IPS-15b (cell line): ENCODE measurements at regions not wholly inside any gene's neighbourhood (a gene's known extent, or its start where the extent isn't known, plus 50 kb on each side); places are given as distances from the start of the nearest gene placed in this dataset.

ENCODE experiments used
- H3K27me3 ChIP-seq: one replicate; pipeline ENCODE4 v1.6.1; 2013; ENCODE audit warnings: low read length; ENCODE audit not compliant: control insufficient read depth, insufficient read depth
- H3K36me3 ChIP-seq: one replicate; pipeline ENCODE4 v1.6.1; 2013; ENCODE audit warnings: low read length; ENCODE audit not compliant: control insufficient read depth, insufficient read depth
- H3K4me1 ChIP-seq: one replicate; pipeline ENCODE4 v1.6.1; 2013; ENCODE audit warnings: mild to moderate bottlenecking, low read length; ENCODE audit not compliant: control insufficient read depth, insufficient read depth
- H3K4me3 ChIP-seq: one replicate; pipeline ENCODE4 v1.5.1; 2013; ENCODE audit warnings: low read depth, low read length
- H3K9ac ChIP-seq: one replicate; pipeline ENCODE4 v1.6.1; 2013; ENCODE audit warnings: low read depth, mild to moderate bottlenecking, low read length
- H3K9me3 ChIP-seq: one replicate; pipeline ENCODE4 v1.6.1; 2013; ENCODE audit warnings: mild to moderate bottlenecking, low read length; ENCODE audit not compliant: control insufficient read depth, insufficient read depth

DNA sequence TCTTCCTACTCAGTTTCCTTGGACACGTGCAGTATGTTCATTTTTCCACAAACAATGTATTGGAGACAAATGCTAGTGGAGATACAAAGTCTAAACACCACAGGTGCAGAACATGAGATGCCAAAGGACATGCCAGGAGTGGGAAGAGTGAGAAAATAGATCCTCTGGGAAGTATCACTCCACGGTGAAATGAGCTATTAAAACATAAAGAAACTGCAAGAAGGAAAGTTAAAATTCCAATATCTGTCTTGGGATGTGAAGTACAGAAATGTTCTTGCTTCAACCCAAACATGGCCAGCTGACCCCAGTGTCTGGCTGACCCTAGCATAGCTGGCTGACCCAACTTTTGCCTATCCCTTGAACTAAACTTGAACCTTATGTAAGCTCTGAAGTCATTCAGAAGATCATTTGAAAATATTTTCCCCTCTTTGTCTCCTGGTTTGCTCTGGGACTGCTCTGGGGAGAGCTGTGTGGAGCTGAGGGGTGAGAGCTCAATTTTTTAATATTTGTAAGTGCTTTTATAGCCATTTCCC, 59.5 kb downstream of the FZD1 start:
- H3K36me3 ChIP-seq, result no peaks in the 10 kb centered on the region
- H3K4me1 ChIP-seq, result no peaks in the 10 kb centered on the region
- no peak overlapping the region for H3K9ac ChIP-seq
- no peak overlapping the region for H3K4me3 ChIP-seq
- no peaks in the 10 kb centered on the region for H3K9me3 ChIP-seq
- no peaks in the 10 kb centered on the region for H3K27me3 ChIP-seq

DNA sequence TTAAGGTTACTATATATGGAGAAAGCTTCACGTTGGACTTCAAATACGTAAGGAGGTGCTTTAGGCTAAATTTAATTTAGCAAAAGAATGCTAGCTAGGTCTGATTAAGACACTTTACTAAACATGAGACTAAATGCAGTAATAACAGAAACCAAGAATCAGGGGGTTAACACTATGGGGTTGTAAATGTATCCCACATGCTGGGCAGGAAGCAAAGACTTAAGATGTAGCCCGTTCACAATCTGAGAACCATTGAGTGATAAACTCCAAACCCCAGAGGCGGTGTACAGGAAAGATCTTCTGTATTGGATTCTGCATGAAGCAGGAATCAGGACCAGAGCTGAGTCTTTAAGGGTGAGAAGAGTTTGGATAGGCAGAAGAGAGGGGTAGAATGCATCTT, 60.4 kb downstream of the FZD1 start:
- no peaks in the 10 kb centered on the region for H3K4me1 ChIP-seq
- no peaks in the 10 kb centered on the region for H3K9me3 ChIP-seq
- H3K4me3 ChIP-seq, result no peak overlapping the region
- no peak overlapping the region for H3K9ac ChIP-seq
- no peaks in the 10 kb centered on the region for H3K27me3 ChIP-seq
- H3K36me3 ChIP-seq, result no peaks in the 10 kb centered on the region

DNA sequence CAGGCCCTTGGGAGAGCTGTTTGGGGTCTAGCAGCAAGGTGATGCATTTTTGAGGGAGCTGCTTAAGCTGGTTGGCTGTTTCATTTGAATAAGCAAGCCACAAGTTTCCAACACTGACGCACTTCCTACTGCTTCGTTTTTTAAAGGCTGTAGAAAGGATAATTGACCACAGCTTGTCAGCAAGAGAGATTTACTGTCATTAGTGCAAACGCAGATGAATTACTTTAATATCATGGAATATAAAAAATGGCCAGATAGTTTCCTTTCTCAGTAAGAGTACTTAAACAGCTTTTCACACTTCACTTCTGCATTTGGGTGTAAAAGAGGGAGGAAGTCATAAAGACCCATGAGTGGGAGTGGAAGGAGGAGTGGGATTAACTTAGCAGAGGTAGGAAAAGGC, 61.5 kb downstream of the FZD1 start:
- no peaks in the 10 kb centered on the region for H3K36me3 ChIP-seq
- no peaks in the 10 kb centered on the region for H3K27me3 ChIP-seq
- no peak overlapping the region for H3K9ac ChIP-seq
- no peak overlapping the region for H3K4me3 ChIP-seq
- no peaks in the 10 kb centered on the region for H3K4me1 ChIP-seq
- no peaks in the 10 kb centered on the region for H3K9me3 ChIP-seq

DNA sequence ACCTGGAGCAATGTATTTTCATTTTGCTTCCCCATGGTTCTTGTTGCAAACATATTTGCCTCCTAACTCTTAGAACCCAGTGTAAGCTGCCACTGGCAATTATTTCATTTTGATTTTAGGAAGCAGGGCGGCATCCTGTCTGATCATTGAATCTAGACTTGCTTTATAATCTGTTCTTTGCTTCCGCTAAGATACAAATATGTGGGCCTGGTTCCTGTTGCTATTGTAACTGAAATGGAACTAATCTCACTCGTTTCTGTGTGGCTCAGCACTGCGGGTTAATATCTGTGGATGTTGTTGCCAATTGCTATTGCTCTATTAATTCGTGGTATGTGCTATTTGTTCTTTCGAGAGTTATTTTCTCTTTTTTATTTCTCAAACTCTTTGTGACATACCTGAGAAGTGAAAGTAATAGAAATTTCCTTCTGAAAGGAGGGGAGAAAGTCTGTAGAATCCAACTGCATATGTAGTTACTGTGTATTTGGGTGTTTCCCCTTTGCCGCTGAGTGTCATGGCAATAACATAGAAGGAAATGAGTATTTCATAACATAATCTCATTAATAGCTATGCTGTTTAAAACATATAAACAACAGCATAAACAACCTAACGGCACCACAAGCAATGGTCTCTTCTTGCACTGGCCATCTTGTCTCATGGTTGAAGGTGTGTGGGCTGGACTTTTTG, 62.4 kb downstream of the FZD1 start:
- no peaks in the 10 kb centered on the region for H3K27me3 ChIP-seq
- H3K36me3 ChIP-seq, result no peaks in the 10 kb centered on the region
- H3K4me1 ChIP-seq, result no peaks in the 10 kb centered on the region
- no peaks in the 10 kb centered on the region for H3K9me3 ChIP-seq
- no peak overlapping the region for H3K4me3 ChIP-seq
- H3K9ac ChIP-seq, result no peak overlapping the region

DNA sequence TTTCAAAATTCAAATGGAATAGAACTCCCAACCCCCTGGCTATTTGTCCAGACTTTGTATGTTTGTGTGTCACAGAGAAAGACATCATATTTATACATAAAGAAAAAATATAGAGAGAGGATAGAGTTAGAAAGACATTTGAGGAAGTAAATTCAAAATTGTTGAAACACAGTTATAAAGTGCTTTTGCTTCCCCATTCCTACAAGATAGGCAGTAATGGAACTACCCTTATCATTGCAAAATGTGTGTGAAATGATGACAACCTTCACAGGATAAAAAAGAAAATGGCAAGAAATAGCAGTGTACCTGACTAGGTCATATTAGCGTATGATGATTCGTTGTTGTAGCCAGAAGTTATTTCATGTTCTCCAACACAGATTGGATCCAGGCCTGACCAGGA, 63.1 kb downstream of the FZD1 start:
- H3K27me3 ChIP-seq, result no peaks in the 10 kb centered on the region
- no peaks in the 10 kb centered on the region for H3K9me3 ChIP-seq
- H3K9ac ChIP-seq, result no peak overlapping the region
- no peaks in the 10 kb centered on the region for H3K4me1 ChIP-seq
- H3K4me3 ChIP-seq, result no peak overlapping the region
- H3K36me3 ChIP-seq, result no peaks in the 10 kb centered on the region

DNA sequence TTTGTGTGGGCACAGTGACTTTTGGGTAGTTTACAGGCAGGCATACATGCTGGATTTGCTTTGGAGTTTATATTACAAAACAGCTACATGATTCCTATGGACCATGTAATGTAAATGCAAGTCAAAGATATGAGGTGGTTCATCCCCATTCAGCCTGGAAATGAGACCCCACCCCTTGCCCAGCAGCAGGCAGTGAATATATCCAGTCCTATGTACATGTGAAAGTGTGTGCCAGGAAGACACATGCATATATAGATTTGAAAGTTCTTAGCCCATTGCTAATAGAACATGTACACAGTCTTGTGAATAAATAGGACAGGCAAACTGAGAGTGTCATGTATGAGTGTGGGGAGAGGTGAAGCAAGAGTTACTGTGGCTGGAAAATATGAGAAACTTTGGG, 65.3 kb downstream of the FZD1 start:
- no peaks in the 10 kb centered on the region for H3K36me3 ChIP-seq
- no peaks in the 10 kb centered on the region for H3K4me1 ChIP-seq
- H3K27me3 ChIP-seq, result no peaks in the 10 kb centered on the region
- no peak overlapping the region for H3K9ac ChIP-seq
- H3K9me3 ChIP-seq, result no peaks in the 10 kb centered on the region
- H3K4me3 ChIP-seq, result no peak overlapping the region

DNA sequence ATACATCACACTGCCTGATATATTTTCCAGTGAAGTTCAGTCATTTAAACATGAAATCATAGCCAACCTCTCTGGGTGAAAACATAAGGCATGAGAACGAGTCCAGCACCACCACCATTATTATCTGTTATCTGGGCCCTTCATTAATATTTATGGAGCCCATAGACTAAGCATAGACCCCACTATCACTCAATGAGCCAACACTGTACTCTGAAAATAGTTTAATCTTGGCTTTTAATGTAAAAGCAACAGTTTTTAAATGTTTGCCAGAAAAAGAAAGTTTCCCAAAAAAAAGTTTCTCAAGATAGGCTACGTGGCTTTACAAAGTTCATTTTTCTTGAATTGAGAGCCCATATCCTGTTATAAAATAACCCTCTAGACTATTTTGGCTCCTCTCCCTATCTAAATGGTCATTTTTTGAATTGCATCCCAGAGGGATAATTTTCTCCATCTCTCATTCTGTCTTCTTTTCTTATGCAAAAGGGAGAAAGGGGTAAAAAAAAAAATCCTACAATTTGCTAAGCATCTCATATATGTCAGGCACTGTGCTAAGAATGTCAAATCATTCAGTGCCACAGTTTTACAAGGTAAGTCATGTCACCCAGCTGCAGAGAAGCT, 66.1 kb downstream of the FZD1 start:
- H3K4me1 ChIP-seq, result no peaks in the 10 kb centered on the region
- no peak overlapping the region for H3K4me3 ChIP-seq
- no peaks in the 10 kb centered on the region for H3K9me3 ChIP-seq
- no peaks in the 10 kb centered on the region for H3K27me3 ChIP-seq
- H3K36me3 ChIP-seq, result no peaks in the 10 kb centered on the region
- no peak overlapping the region for H3K9ac ChIP-seq

DNA sequence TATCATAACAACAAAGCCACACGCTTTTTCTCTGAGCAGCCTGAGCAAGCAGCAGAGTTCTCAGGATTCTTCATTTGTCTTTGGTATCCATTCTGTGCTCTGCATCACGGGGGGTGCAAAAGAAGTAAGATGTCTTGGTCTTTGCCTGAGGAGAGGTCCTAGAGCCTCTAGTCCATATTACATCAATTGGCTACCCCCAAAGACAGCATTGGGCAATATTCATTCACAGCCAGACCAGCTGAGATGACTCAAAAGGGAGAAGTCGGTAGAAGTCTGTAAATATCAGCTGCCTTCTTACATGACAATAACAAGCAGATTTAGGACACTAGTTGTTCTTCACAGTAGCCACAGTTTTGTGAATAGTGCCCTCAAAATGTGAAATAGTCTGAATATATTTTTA, 66.6 kb downstream of the FZD1 start:
- Histone ChIP-seq H3K4me1 (no peaks in the 10 kb centered on the region), H3K36me3 (no peaks in the 10 kb centered on the region), H3K4me3 (no peak overlapping the region), H3K9me3 (no peaks in the 10 kb centered on the region), H3K27me3 (no peaks in the 10 kb centered on the region), H3K9ac (no peak overlapping the region)

DNA sequence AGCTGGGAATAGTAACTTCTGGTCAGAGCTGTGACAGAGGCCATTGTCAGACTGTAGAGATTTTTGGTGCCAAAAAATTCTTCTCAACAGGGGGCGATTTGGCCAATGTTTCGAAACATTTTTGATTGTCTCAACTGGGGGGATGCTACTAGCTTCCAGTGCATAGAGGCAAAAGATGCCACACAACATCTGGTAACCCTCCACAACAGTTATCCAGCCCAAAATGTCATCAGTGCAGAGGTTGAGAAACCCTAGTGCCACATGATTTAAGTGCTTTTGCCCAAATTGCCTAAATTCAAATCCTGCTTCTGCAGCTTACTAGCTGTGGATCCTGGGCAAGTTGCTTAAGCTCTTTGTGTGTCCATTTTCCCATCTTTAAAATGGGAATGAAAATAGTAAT, 71.9 kb downstream of the FZD1 start:
- Histone ChIP-seq H3K4me1 (no peaks in the 10 kb centered on the region), H3K36me3 (no peaks in the 10 kb centered on the region), H3K4me3 (no peak overlapping the region), H3K27me3 (no peaks in the 10 kb centered on the region), H3K9ac (no peak overlapping the region), H3K9me3 (no peaks in the 10 kb centered on the region)

DNA sequence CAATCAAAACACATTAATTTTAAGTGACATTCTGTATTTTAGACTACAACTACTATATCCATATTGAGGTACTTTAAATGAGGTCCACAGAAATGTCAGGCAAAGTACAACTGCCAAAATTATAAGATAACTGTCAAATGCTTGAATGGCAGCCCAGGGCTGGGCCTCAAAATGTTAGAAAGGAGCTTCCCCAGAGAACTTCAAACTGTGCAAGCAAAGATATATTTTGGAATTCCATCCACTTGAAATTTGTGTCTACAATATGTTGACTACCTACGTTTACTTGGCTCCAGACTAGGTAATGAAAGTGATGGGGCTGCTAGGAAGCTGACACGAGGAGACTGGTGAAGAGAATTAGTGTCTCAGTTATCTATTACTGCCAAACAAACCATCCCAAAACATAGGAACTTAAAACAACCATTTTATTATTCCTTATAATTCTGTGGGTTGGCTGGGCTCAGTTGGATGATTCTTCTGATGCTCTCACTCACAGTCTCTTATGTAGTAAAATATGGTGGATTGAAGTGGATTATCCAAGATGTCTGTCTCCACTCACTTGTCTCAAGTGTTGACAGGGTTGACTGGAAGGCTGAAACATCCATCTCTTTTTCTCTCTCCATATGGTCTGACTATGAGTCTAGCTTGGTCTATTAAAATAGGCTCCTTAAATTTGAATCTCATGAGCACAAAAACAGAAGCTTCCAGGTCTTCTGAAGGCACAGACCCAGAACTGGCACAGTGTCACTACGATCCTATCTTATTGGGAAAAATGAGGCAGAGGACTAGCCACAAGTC, 74.2 kb downstream of the FZD1 start:
- no peaks in the 10 kb centered on the region for H3K9me3 ChIP-seq
- H3K36me3 ChIP-seq, result no peaks in the 10 kb centered on the region
- no peak overlapping the region for H3K4me3 ChIP-seq
- H3K4me1 ChIP-seq, result no peaks in the 10 kb centered on the region
- H3K9ac ChIP-seq, result no peak overlapping the region
- H3K27me3 ChIP-seq, result peaks cover 4% of the 10 kb centered on the region

DNA sequence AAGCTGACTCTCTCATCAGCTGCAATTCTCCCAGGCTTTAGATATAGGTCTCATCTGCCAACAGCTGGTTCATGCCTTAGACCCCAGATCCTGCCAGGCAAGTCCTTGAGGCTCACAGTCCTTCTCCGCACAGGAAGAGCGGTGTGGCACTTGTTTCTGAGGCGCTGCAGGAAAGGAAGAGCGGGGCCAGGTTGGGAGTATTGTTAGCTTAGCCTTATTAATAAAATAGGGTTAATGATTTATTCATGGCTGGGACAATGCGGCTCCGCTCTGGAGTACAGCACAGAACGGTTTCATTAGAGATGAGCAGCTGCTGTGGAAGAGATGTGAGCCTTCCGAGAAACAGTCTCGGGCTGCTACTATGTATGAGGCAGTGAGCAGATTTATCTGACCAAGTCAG, 78.1 kb downstream of the FZD1 start:
- H3K4me3 ChIP-seq, result no peak overlapping the region
- H3K9ac ChIP-seq, result no peak overlapping the region
- H3K9me3 ChIP-seq, result no peaks in the 10 kb centered on the region
- no peaks in the 10 kb centered on the region for H3K4me1 ChIP-seq
- H3K36me3 ChIP-seq, result no peaks in the 10 kb centered on the region
- peaks cover 14% of the 10 kb centered on the region for H3K27me3 ChIP-seq
